ENCODE measurements at regions not wholly inside any gene's neighbourhood (a gene's known extent, or its start where the extent isn't known, plus 50 kb on each side); places are given as distances from the start of the nearest gene placed in this dataset.

DNA sequence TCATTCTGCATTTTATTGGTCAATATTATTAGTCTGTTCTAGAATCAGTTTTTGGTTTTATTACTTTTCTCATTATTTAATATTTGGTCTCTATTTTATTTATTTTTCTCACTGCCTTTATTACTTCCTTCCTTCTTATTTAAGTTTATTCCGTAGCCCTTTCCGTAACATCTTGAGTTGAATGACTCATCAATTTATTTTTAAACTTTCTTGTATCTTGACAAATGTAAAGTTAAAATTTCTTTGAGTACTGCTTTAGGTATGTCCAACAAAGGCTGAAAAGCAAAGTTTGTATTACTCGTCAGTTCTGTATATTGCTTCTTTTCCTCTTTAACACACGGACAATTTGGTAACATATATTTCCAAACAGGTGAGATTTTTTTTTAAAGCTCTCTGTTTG, 192.0 kb downstream of the CD109 start:
- no peak for DNase-seq
- H3K79me2 ChIP-seq (ENCODE audit: control insufficient read depth, insufficient read depth, low read length, poor library complexity) = no peaks in the 10 kb centered on the region
- H3K36me3 ChIP-seq (ENCODE audit: control insufficient read depth in 1 of 2, insufficient read depth in 2 of 2, low read length in 2 of 2) = no peaks in the 10 kb centered on the region
- H3K27ac ChIP-seq (ENCODE audit: low read depth, low read length) = no peak overlapping the region
- no peak overlapping the region for H4K91ac ChIP-seq (ENCODE audit: low read depth, low read length)
- WGBS (ENCODE audit: extremely low coverage, insufficient coverage, insufficient read length) = no CpG with 5 or more reads among the region's 4 CpGs
- no peak overlapping the region for H4K8ac ChIP-seq (ENCODE audit: low read depth, low read length)
- no peak overlapping the region for H3K14ac ChIP-seq (ENCODE audit: low read length)
- no peak overlapping the region for H4K12ac ChIP-seq (ENCODE audit: low read depth, low read length)
- no peak overlapping the region for H2BK5ac ChIP-seq (ENCODE audit: low read depth, low read length, poor library complexity)
- H3K4me2 ChIP-seq (ENCODE audit: low read length) = no peak overlapping the region
- H3K9me3 ChIP-seq (ENCODE audit: insufficient read depth, low read depth, low read length) = no peaks in the 10 kb centered on the region
- no peak overlapping the region for H2BK120ac ChIP-seq (ENCODE audit: insufficient read depth, low read length, poor library complexity)
- H3K4me3 ChIP-seq (ENCODE audit: low read depth, low read length) = no peak overlapping the region
- no peak overlapping the region for H3K4ac ChIP-seq (ENCODE audit: low read depth, low read length)
- no peak overlapping the region for H3K9ac ChIP-seq (ENCODE audit: low read length)
- H3K18ac ChIP-seq (ENCODE audit: low read length) = no peak overlapping the region
- H3K79me1 ChIP-seq (ENCODE audit: low read length) = no peaks in the 10 kb centered on the region
- H3K27me3 ChIP-seq (ENCODE audit: insufficient read depth, low read length) = no peaks in the 10 kb centered on the region
- H2AFZ ChIP-seq (ENCODE audit: insufficient read depth, low read length, poor library complexity) = no peak overlapping the region
- no peak overlapping the region for H2AK5ac ChIP-seq (ENCODE audit: low read length)
- no peaks in the 10 kb centered on the region for H3K4me1 ChIP-seq (ENCODE audit: control insufficient read depth in 1 of 2, insufficient read depth in 2 of 2, low read length in 2 of 2)
- no peak overlapping the region for H3K23ac ChIP-seq (ENCODE audit: low read length)
- no peak overlapping the region for H2BK12ac ChIP-seq (ENCODE audit: low read length)

DNA sequence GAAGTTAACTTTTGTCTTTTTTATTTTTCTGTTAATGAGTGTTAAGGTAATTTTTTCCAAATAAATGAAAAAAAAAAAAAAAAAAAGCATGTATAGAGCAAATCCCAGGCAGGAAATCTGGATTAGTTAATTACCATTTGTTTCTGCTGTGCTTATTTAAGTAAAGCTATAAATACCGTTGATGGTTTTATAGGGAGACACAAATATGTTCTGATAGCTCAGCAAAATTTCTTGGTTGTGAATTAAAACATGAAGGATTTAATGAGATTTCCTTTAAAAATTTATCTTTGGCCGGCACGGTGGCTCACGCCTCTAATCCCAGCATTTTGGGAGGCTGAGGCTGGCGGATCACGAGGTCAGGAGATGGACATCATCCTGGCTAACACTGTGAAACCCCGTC, 189.4 kb downstream of the CD109 start:
- Histone ChIP-seq H3K4me2 (ENCODE audit: low read length) (no peak overlapping the region), H3K4me3 (ENCODE audit: low read depth, low read length) (no peak overlapping the region), H2AK5ac (ENCODE audit: low read length) (no peak overlapping the region), H2BK12ac (ENCODE audit: low read length) (no peak overlapping the region), H3K79me1 (ENCODE audit: low read length) (no peaks in the 10 kb centered on the region), H3K36me3 (ENCODE audit: control insufficient read depth in 1 of 2, insufficient read depth in 2 of 2, low read length in 2 of 2) (no peaks in the 10 kb centered on the region), H3K79me2 (ENCODE audit: control insufficient read depth, insufficient read depth, low read length, poor library complexity) (no peaks in the 10 kb centered on the region), H4K91ac (ENCODE audit: low read depth, low read length) (no peak overlapping the region), H3K18ac (ENCODE audit: low read length) (no peak overlapping the region), H4K12ac (ENCODE audit: low read depth, low read length) (no peak overlapping the region), H3K4me1 (ENCODE audit: control insufficient read depth in 1 of 2, insufficient read depth in 2 of 2, low read length in 2 of 2) (no peaks in the 10 kb centered on the region), H2BK120ac (ENCODE audit: insufficient read depth, low read length, poor library complexity) (no peak overlapping the region), H4K8ac (ENCODE audit: low read depth, low read length) (no peak overlapping the region), H3K9ac (ENCODE audit: low read length) (no peak overlapping the region), H3K27me3 (ENCODE audit: insufficient read depth, low read length) (no peaks in the 10 kb centered on the region), H3K27ac (ENCODE audit: low read depth, low read length) (no peak overlapping the region), H3K14ac (ENCODE audit: low read length) (no peak overlapping the region), H2AFZ (ENCODE audit: insufficient read depth, low read length, poor library complexity) (no peak overlapping the region), H3K4ac (ENCODE audit: low read depth, low read length) (no peak overlapping the region), H3K9me3 (ENCODE audit: insufficient read depth, low read depth, low read length) (no peaks in the 10 kb centered on the region), H2BK5ac (ENCODE audit: low read depth, low read length, poor library complexity) (no peak overlapping the region), H3K23ac (ENCODE audit: low read length) (no peak overlapping the region)
- DNase-seq = no peak
- no CpG with 5 or more reads among the region's 7 CpGs for WGBS (ENCODE audit: extremely low coverage, insufficient coverage, insufficient read length)

DNA sequence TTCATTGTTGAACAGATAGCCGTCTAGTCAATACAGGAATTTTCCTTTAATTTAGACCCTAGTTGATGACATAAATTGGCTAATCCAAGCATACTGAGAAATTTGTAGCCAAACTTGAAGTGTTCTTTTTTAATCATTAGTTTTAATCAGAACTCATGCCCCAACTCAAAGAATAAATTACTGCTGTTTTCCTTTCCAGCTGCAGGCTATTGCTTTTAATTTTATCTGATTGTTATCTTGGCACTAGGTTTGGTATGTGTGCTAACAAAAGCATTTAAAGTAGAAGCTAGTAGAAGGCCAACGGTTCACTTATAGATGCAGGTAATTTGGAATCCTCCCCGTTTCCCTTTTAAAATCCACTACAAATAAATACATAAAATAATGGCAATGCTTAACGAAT, 188.5 kb downstream of the CD109 start:
- H3K14ac ChIP-seq (ENCODE audit: low read length) = no peak overlapping the region
- H3K36me3 ChIP-seq (ENCODE audit: control insufficient read depth in 1 of 2, insufficient read depth in 2 of 2, low read length in 2 of 2) = no peaks in the 10 kb centered on the region
- H3K79me2 ChIP-seq (ENCODE audit: control insufficient read depth, insufficient read depth, low read length, poor library complexity) = no peaks in the 10 kb centered on the region
- H3K4me3 ChIP-seq (ENCODE audit: low read depth, low read length) = no peak overlapping the region
- H2AK5ac ChIP-seq (ENCODE audit: low read length) = no peak overlapping the region
- no peak overlapping the region for H3K23ac ChIP-seq (ENCODE audit: low read length)
- no peak overlapping the region for H3K27ac ChIP-seq (ENCODE audit: low read depth, low read length)
- no peak overlapping the region for H2BK12ac ChIP-seq (ENCODE audit: low read length)
- no peaks in the 10 kb centered on the region for H3K4me1 ChIP-seq (ENCODE audit: control insufficient read depth in 1 of 2, insufficient read depth in 2 of 2, low read length in 2 of 2)
- H3K9me3 ChIP-seq (ENCODE audit: insufficient read depth, low read depth, low read length) = no peaks in the 10 kb centered on the region
- H2BK120ac ChIP-seq (ENCODE audit: insufficient read depth, low read length, poor library complexity) = no peak overlapping the region
- H2BK5ac ChIP-seq (ENCODE audit: low read depth, low read length, poor library complexity) = no peak overlapping the region
- no peak overlapping the region for H3K18ac ChIP-seq (ENCODE audit: low read length)
- H3K9ac ChIP-seq (ENCODE audit: low read length) = no peak overlapping the region
- no peak for DNase-seq
- WGBS (ENCODE audit: extremely low coverage, insufficient coverage, insufficient read length) = no CpG with 5 or more reads among the region's 4 CpGs
- no peaks in the 10 kb centered on the region for H3K79me1 ChIP-seq (ENCODE audit: low read length)
- no peak overlapping the region for H3K4me2 ChIP-seq (ENCODE audit: low read length)
- H2AFZ ChIP-seq (ENCODE audit: insufficient read depth, low read length, poor library complexity) = no peak overlapping the region
- no peaks in the 10 kb centered on the region for H3K27me3 ChIP-seq (ENCODE audit: insufficient read depth, low read length)
- no peak overlapping the region for H4K12ac ChIP-seq (ENCODE audit: low read depth, low read length)
- H4K91ac ChIP-seq (ENCODE audit: low read depth, low read length) = no peak overlapping the region
- H4K8ac ChIP-seq (ENCODE audit: low read depth, low read length) = no peak overlapping the region
- H3K4ac ChIP-seq (ENCODE audit: low read depth, low read length) = no peak overlapping the region

DNA sequence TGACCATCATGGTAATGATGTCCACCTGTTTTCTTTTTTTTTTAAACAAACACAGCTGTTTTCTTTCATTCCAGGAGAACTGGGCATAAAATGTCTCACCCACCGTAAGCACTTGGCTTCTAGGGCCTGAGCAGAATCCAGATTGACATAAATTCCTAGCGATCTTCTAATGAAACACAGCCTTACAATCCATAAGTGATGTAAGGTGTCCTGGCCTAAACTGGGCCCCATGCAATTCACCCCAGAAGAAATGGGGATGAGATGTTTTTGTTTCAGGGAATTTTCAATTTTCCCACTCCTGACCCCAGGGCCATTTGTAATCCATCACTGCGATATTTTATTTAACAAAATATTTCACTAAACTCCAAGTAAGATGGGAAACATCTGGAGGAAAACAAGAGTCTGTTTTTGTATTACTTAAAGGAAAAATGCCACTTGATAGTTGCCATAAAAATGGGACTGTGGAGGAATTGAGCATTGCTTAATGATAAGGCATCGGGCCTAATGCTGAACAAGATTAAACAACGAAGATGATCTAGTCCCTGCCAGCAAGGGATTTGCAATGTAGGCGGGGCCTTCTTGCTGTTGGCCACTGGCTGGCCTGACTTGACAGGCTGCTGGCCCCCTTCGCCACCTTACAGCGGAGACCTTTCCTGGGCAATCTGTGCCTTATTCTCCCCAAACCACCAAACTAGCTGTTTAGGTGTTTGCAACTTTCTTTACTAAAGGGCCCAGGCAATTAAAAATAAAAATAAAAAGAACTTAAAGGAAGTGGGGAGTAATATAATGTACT, 183.7 kb downstream of the CD109 start:
- H3K27ac ChIP-seq (ENCODE audit: low read depth, low read length) = no peak overlapping the region
- H3K9ac ChIP-seq (ENCODE audit: low read length) = no peak overlapping the region
- H3K4me1 ChIP-seq (ENCODE audit: control insufficient read depth in 1 of 2, insufficient read depth in 2 of 2, low read length in 2 of 2) = no peaks in the 10 kb centered on the region
- H2BK12ac ChIP-seq (ENCODE audit: low read length) = no peak overlapping the region
- H3K4me2 ChIP-seq (ENCODE audit: low read length) = no peak overlapping the region
- no peak overlapping the region for H4K8ac ChIP-seq (ENCODE audit: low read depth, low read length)
- no peak overlapping the region for H2AFZ ChIP-seq (ENCODE audit: insufficient read depth, low read length, poor library complexity)
- H3K4me3 ChIP-seq (ENCODE audit: low read depth, low read length) = no peak overlapping the region
- H2BK5ac ChIP-seq (ENCODE audit: low read depth, low read length, poor library complexity) = no peak overlapping the region
- H4K91ac ChIP-seq (ENCODE audit: low read depth, low read length) = no peak overlapping the region
- no peak for DNase-seq
- no peak overlapping the region for H3K18ac ChIP-seq (ENCODE audit: low read length)
- no peak overlapping the region for H4K12ac ChIP-seq (ENCODE audit: low read depth, low read length)
- no peaks in the 10 kb centered on the region for H3K79me1 ChIP-seq (ENCODE audit: low read length)
- H2AK5ac ChIP-seq (ENCODE audit: low read length) = no peak overlapping the region
- no peaks in the 10 kb centered on the region for H3K79me2 ChIP-seq (ENCODE audit: control insufficient read depth, insufficient read depth, low read length, poor library complexity)
- no peak overlapping the region for H3K14ac ChIP-seq (ENCODE audit: low read length)
- H3K27me3 ChIP-seq (ENCODE audit: insufficient read depth, low read length) = no peaks in the 10 kb centered on the region
- H3K36me3 ChIP-seq (ENCODE audit: control insufficient read depth in 1 of 2, insufficient read depth in 2 of 2, low read length in 2 of 2) = no peaks in the 10 kb centered on the region
- no CpG with 5 or more reads among the region's 8 CpGs for WGBS (ENCODE audit: extremely low coverage, insufficient coverage, insufficient read length)
- H3K4ac ChIP-seq (ENCODE audit: low read depth, low read length) = no peak overlapping the region
- H2BK120ac ChIP-seq (ENCODE audit: insufficient read depth, low read length, poor library complexity) = no peak overlapping the region
- H3K23ac ChIP-seq (ENCODE audit: low read length) = no peak overlapping the region
- H3K9me3 ChIP-seq (ENCODE audit: insufficient read depth, low read depth, low read length) = no peaks in the 10 kb centered on the region
